ENCODE measurements at regions not wholly inside any gene's neighbourhood (a gene's known extent, or its start where the extent isn't known, plus 50 kb on each side); places are given as distances from the start of the nearest gene placed in this dataset.

DNA sequence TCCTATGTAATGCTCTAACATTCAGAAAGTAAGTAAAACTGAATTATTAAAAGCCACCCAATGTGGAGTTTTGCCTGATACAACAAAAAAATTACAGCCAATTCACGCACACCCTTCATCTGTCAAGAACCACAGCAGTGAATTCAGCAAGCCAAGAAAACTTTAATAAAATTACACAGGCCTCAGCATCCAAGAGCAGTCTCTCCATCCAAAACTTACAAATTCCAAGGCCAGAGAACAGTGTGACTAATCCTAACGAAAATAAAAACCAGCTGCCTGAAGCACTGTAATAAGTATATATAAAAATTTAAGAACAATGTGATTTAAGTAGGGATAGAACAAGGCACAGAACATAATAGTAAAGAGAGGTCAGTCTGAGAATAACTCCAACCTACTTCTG, 54.2 kb downstream of the SIX6 start:
- intact Hi-C loops (cut with micrococcal nuclease) = loop anchor here (5.0 to 10.0 kb wide), 5 partner anchors 231 to 598 kb away; no protein-coding TSS in a partner anchor

DNA sequence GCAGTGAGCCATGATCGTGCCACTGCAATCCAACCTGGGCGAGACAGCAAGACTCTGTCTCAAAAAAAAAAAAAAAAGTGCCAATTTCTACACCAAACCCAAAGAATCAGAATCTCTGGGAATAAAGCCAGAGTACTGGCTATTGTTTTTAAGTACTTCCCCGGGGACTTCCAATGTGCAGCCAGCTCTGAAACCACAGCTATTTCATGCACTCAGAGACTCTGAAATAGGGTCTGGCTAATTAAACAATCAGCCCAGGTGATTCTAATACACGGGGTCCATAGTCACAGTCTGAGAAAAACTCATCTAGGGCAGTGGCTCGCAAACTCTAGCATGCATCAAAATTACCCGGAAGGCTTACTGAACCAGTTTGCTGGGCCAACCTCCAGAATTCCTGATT, 56.3 kb downstream of the SIX6 start:
- intact Hi-C loops (cut with micrococcal nuclease) = loop anchor here (10.0 kb wide), 1 partner anchor 600 kb away; no protein-coding TSS in a partner anchor

DNA sequence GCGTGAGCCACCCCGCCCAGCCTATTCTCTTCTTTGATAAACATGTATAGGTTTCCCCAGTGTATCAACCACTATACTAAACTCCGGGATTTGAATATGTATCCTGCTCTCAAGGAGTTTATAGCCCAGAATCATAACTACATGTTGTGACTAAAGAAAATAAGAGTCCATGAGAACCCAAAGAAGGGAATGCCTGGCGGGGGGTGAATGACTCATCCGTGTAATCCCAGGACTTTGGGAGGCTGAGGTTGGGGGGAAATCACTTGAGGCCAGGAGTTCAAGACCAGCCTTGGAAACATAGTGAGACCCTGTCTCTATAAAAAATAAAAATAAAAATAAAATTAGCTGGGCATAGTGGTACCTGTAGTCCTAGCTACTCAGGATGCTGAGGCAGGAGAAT, 57.2 kb downstream of the SIX6 start:
- intact Hi-C loops (cut with micrococcal nuclease) = loop anchor here (10.0 kb wide), 1 partner anchor 601 kb away; no protein-coding TSS in a partner anchor

DNA sequence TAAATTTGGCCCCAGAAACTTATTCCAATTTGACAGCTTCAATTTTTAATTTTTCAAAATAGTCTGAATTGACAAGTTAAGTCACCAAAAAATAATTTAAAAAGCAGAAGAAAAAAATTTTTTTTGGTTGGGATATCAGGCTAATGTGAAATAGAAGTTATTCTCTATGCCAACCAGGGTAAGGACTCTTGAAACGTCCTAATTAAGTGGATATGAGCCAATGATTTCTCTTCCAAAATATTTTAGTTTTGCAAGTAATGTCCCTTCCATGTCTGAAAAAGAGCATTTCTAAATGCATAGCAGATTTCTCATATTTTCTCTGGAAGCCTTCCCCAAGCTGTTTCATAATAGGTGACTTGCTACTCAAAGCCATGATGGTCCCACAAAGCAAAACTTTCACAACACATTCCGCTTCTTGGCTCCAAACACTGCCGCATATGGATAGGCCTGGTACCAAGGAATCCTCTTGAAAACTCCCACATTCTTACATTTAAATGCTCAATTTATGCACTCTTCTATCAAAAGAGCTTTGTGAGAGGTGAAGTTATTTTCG, 65.1 kb downstream of the SIX6 start:
- intact Hi-C loops (cut with micrococcal nuclease) = no loop called here

DNA sequence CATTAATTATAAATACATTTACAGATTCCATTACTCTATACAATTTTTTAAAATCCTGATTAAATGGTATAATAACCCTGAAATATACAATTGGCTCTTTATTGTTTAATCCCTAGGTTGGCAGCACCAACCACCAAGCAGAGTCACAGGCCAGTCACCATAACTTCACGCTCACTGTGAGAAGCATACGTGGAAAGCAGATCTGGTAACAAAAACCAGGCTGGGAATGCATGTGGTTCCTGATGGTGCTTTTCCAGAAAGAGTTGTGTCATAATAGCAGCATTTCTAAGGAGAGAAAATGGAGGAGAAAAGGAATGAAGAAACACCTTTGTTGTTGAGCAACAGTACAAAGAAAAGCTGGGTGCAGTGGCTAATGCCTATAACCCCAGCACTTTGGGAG, 66.1 kb downstream of the SIX6 start:
- intact Hi-C loops (cut with micrococcal nuclease) = no loop called here

DNA sequence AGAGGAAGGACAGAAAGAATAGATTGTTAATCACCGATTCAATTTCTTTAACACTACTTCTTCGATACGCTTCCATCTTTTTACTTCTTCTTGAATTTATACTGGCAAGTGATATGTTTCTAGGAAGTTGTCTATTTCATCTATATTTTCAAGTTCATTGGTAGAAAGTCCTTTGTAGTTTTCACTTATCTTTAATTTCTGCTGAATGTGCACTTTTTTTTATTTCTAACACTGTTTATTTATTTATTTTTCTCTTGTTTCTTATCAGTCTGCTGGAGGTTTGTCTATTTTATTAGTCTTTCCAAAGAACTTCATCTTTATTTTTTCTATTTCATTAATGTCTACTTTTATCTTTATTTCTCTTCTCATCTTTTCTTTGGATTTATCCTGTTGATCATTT, 63.6 kb downstream of the SIX1 start:
- intact Hi-C loops (cut with micrococcal nuclease) = no loop called here

DNA sequence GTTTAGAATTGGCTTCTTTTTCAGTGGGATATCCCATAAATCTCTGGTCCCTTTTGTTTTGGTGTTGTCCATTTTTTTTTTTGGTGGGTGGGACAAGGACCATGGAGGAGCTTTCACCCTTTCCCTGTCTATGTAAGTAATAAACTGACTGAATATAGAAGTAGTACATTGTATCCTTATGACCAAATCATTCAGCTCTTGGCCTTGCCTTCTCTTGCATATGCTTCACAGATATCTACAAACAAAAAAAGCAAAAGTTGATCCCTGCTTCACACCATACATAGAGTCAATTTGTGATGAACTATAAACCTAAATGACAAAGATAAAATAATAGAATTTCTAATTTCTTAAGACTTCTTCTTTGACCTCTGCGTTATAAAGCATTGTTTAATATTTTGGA, 59.8 kb downstream of the SIX1 start:
- intact Hi-C loops (cut with micrococcal nuclease) = no loop called here

DNA sequence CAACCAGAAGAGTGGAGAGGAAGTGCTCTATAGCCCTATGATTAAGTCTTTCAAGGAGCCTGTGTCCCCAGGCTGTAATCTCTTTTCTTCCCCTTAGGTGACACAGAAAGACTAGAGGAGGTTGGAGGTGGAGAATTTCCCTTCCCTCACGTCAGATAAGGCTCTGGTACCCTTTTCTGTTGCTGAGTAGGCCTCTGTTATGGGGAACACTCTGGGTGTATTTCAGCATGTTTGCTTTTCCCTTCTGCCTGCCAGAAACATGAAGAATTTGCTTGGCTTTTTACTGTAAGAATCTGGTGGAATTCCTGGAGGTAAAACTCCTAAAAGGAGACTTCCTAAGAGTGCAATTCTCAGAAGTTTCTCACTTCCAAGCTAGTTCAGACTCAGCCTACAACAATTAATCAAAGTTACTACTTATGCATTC, 58.3 kb downstream of the SIX1 start:
- intact Hi-C loops (cut with micrococcal nuclease) = no loop called here

All from T-helper 2 cell treated with Interferon-gamma antibody and Interleukin-4, amounts not matched to agents 100 ng/mL and 5 ng/mL, for 36 hours (primary cell).